Breast epithelium (tissue), 4 donors: ENCODE measurements at regions not wholly inside any gene's neighbourhood (a gene's known extent, or its start where the extent isn't known, plus 50 kb on each side); places are given as distances from the start of the nearest gene placed in this dataset.

Source experiments
- DNase-seq, 2 donors: peaks; one replicate each; pipeline ENCODE4 v3.0.0-alpha.2; 2019; ENCODE audit warnings: low spot score in 2 of 2
- H3K27ac ChIP-seq, 2 donors: fragments of 200-600 bp; sonication (generic) in 1 of 2; one replicate each; pipeline ENCODE4 v1.5.1; 2016 to 2019; ENCODE audit warnings: mild to moderate bottlenecking in 1 of 2
- H3K27me3 ChIP-seq, 2 donors: fragments of 200-600 bp; sonication (generic) in 1 of 2; one replicate each; pipeline versions ENCODE4 v1.5.1 to v1.6.0; 2017 to 2019; ENCODE audit warnings: control low read depth in 1 of 2, mild to moderate bottlenecking in 1 of 2
- H3K36me3 ChIP-seq: fragments of 200-600 bp; one replicate; pipeline ENCODE4 v1.5.1; 2019
- H3K4me1 ChIP-seq, 2 donors: fragments of 200-600 bp; sonication (generic); one replicate each; pipeline ENCODE4 v1.5.1; 2016 to 2019; ENCODE audit warnings: control low read depth in 1 of 2
- H3K4me3 ChIP-seq, 3 donors: fragments of 200-600 bp; sonication (generic); 1 replicate in 2 of 3; 2 replicates in 1 of 3; pipeline ENCODE4 v1.5.1; 2016 to 2019; ENCODE audit warnings: mild to moderate bottlenecking in 3 of 3, moderate library complexity in 2 of 3
- H3K9me3 ChIP-seq, 2 donors: fragments of 200-600 bp; sonication (generic) in 1 of 2; one replicate each; pipeline ENCODE4 v1.5.1; 2016 to 2019; ENCODE audit warnings: control low read depth in 1 of 2
- POLR2A ChIP-seq: fragments of 450-650 bp; IDR thresholded peaks from one replicate; pipeline ENCODE4 v1.6.1; 2016; ENCODE audit warnings: antibody characterized with exemption, mild to moderate bottlenecking, moderate library complexity
- POLR2AphosphoS5 ChIP-seq, 3 donors: sonication (generic); formaldehyde crosslinking; IDR thresholded peaks; one replicate each; pipeline ENCODE4 v1.6.1; 2017; ENCODE audit warnings: antibody characterized with exemption in 3 of 3
- intact Hi-C: fragments of 100-400 bp; cut with DNase I; formaldehyde crosslinking; loops from one replicate; pipeline ENCODE4 v1.15.1; 2023; ENCODE audit warnings: low total_unique reads
- TF ChIP-seq, protein P1 (sequence below), 3 donors: fragments of 450-650 bp; IDR thresholded peaks; one replicate each; pipeline ENCODE4 v1.5.1; 2016 to 2017; ENCODE audit warnings: antibody characterized with exemption in 3 of 3, mild to moderate bottlenecking in 3 of 3, moderate library complexity in 3 of 3

DNA sequence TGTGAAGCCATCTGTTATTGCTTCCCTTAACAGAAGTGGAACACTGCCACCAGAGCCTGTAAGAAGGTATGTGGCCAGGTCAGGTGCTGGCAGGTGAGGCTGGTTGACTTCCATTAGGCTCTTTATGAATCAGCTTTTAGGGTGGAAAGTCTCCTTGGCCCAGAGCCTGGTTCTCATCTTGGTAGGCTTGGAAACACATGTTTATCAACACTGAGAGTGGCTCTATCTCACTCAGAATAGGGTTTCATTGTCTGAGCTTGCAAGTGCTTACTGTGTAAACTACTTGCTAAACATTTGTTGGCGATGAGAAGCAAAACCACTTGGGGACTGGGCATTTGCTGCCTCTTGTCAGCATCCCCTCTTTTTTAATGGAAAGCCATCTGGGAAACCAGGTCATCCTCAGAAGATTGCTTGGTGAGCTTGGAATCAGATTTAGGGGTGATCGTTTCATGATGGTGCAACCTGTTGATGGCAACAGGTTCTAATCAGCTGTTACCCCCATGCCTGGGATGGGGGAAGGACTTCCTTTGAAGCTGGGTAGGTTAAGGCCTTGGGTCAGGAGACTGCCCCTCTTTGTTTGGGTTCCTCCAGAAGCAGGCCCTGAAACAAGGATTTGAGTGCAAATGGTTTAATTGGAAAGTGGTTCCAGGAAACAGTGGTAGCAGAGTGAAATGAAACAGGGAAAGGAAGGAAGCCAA lies 75.0 kb upstream of the AMPD3 start:
- Histone ChIP-seq H3K9me3 (no peaks in the 10 kb centered on the region), H3K4me1 (peaks cover 0 to 6% of the 10 kb centered on the region in 2 donors), H3K27me3 (no peaks in the 10 kb centered on the region), H3K4me3 (no peak overlapping the region), H3K27ac (peak overlapping the region; percentile 52 to 78), H3K36me3 (no peaks in the 10 kb centered on the region)
- intact Hi-C loops = no loop called here
- TF ChIP-seq POLR2AphosphoS5 (IDR thresholded peaks at IDR 0.05) = no peak
- TF ChIP-seq POLR2A = no peak
- TF ChIP-seq, protein P1, sequence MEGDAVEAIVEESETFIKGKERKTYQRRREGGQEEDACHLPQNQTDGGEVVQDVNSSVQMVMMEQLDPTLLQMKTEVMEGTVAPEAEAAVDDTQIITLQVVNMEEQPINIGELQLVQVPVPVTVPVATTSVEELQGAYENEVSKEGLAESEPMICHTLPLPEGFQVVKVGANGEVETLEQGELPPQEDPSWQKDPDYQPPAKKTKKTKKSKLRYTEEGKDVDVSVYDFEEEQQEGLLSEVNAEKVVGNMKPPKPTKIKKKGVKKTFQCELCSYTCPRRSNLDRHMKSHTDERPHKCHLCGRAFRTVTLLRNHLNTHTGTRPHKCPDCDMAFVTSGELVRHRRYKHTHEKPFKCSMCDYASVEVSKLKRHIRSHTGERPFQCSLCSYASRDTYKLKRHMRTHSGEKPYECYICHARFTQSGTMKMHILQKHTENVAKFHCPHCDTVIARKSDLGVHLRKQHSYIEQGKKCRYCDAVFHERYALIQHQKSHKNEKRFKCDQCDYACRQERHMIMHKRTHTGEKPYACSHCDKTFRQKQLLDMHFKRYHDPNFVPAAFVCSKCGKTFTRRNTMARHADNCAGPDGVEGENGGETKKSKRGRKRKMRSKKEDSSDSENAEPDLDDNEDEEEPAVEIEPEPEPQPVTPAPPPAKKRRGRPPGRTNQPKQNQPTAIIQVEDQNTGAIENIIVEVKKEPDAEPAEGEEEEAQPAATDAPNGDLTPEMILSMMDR (IDR thresholded peaks at IDR 0.05) = no peak
- peak in 1 of 2 donors; percentile 32 for DNase-seq

DNA sequence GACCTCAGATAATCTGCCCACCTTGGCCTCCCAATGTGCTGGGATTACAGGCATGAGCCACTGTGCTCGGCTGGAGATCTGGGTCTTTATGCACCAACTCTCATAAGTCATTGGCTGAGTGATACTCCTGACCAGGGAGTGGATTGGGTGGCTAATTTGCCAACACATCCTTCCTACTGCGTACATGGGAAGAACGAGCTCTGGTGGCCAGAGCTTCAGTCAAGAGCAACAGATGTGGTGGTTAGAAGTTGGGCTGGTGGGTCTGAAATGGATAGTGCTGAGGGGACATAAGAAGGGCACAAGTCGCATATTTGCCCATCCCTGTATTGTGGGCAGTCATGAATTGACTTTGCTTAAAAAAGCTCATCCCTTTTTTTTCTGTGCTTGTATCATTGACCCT lies 74.1 kb upstream of the AMPD3 start:
- H3K4me3 ChIP-seq = no peak overlapping the region
- no peaks in the 10 kb centered on the region for H3K36me3 ChIP-seq
- H3K27ac ChIP-seq = peak overlapping the region in 1 of 2 donors; percentile 32
- no peaks in the 10 kb centered on the region for H3K9me3 ChIP-seq
- peaks cover 0 to 6% of the 10 kb centered on the region in 2 donors for H3K4me1 ChIP-seq
- H3K27me3 ChIP-seq = no peaks in the 10 kb centered on the region
- intact Hi-C loops = no loop called here
- TF ChIP-seq, protein P1 (IDR thresholded peaks at IDR 0.05) = no peak
- no peak for TF ChIP-seq POLR2AphosphoS5 (IDR thresholded peaks at IDR 0.05)
- no peak for TF ChIP-seq POLR2A
- DNase-seq = no peak

DNA sequence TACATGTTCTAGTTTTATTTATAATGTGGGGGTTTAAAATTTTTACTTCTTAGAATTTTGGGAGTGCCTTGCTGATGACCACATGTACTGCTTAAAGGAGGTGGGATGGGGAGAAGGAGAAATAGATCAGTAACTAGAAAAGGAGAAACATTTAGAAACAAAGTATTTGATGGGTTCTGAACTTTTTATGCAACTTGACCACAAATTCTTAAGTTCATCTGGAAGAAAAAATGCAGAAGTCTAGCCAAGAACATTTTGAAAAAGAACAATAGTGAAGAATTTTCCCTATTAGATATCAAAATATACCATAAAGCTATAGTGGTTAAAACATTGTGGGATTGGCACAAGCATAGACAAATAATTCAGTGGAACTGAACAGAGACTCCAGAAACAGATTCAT lies 73.3 kb upstream of the AMPD3 start:
- H3K27me3 ChIP-seq = no peaks in the 10 kb centered on the region
- intact Hi-C loops = no loop called here
- peaks cover 0 to 6% of the 10 kb centered on the region in 2 donors for H3K4me1 ChIP-seq
- no peak for DNase-seq
- no peaks in the 10 kb centered on the region for H3K36me3 ChIP-seq
- no peak overlapping the region for H3K4me3 ChIP-seq
- no peak overlapping the region for H3K27ac ChIP-seq
- TF ChIP-seq POLR2A (no peak), POLR2AphosphoS5 (IDR thresholded peaks at IDR 0.05) (no peak)
- TF ChIP-seq, protein P1 (IDR thresholded peaks at IDR 0.05) = no peak
- H3K9me3 ChIP-seq = no peaks in the 10 kb centered on the region

DNA sequence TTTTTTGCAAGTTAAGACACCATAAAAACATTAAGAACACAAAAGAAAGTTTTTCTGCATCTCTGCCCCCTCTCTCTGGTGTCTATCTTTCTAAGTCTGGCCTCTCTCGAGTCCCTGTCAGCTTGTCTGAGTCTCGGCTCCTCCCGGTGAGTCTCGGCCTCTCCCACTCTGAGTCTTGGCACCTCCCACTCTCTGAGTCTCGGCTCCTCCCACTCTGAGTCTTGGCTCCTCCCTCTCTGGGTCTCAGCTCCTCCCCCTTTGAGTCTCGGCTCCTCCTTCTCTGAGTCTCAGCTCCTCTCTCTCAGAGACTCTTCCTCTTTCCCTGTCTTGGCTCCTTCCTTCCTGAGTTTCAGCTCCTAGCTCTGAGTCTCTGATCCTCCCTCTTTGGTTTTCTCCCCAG lies 72.5 kb upstream of the AMPD3 start:
- Histone ChIP-seq H3K9me3 (no peaks in the 10 kb centered on the region), H3K4me1 (peaks cover 0 to 6% of the 10 kb centered on the region in 2 donors), H3K4me3 (no peak overlapping the region), H3K27me3 (no peaks in the 10 kb centered on the region), H3K36me3 (no peaks in the 10 kb centered on the region), H3K27ac (no peak overlapping the region)
- intact Hi-C loops = no loop called here
- DNase-seq = no peak
- TF ChIP-seq POLR2A = no peak
- no peak for TF ChIP-seq POLR2AphosphoS5 (IDR thresholded peaks at IDR 0.05)
- TF ChIP-seq, protein P1 (IDR thresholded peaks at IDR 0.05) = no peak

DNA sequence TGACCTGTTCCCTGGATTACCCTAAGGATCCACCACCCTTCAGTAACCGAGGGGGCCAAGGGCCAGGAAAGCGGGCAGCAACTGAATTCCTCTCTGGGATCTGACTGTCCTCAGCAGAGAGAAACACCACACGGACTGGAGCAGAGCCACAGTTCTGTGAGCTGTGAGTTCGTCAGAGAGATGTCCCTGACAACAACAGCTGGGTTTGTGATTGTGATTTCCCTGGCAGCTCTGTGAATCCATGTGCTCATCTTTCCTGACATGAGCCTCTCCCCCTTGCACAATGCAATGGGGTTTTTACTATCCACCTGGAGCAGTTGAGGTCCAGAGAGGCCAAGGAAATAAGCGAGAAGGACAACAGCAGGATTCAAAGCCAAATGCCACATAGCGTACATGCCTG lies 69.4 kb upstream of the AMPD3 start:
- DNase-seq = no peak
- TF ChIP-seq POLR2AphosphoS5 (IDR thresholded peaks at IDR 0.05) = no peak
- no peak for TF ChIP-seq POLR2A
- TF ChIP-seq, protein P1 (IDR thresholded peaks at IDR 0.05) = no peak
- H3K4me3 ChIP-seq = no peak overlapping the region
- no peaks in the 10 kb centered on the region for H3K9me3 ChIP-seq
- H3K27ac ChIP-seq = peak overlapping the region in 1 of 2 donors; percentile 83
- intact Hi-C loops = no loop called here
- no peaks in the 10 kb centered on the region for H3K36me3 ChIP-seq
- no peaks in the 10 kb centered on the region for H3K27me3 ChIP-seq
- H3K4me1 ChIP-seq = no peaks in the 10 kb centered on the region
